GM12873 (cell line): ENCODE measurements at regions not wholly inside any gene's neighbourhood (a gene's known extent, or its start where the extent isn't known, plus 50 kb on each side); places are given as distances from the start of the nearest gene placed in this dataset.

Source experiments
- CTCF ChIP-seq: IDR thresholded peaks from 2 replicates; pipeline ENCODE4 v1.5.1; 2012; ENCODE audit warnings: low read depth, mild to moderate bottlenecking, moderate library complexity, low read length, control low read depth; ENCODE audit not compliant: insufficient read depth; ENCODE audit errors: missing control alignments

- no peak for TF ChIP-seq CTCF
Observed at GRCh38 chr22:48654492-48654891, 1173.2 kb downstream of the BRD1 start.

- TF ChIP-seq CTCF = no peak
Observed at GRCh38 chr22:48653929-48654328, 1173.7 kb downstream of the BRD1 start.

GRCh38 chr22:48653306-48653705 lies 1174.4 kb downstream of the BRD1 start:
- TF ChIP-seq CTCF = no peak

- no peak for TF ChIP-seq CTCF
Observed at GRCh38 chr22:48652796-48653195, 1174.9 kb downstream of the BRD1 start.

- no peak for TF ChIP-seq CTCF
Observed at GRCh38 chr22:48651981-48652538, 1175.6 kb downstream of the BRD1 start.

- no peak for TF ChIP-seq CTCF
Observed at GRCh38 chr22:48651036-48651890, 1176.4 kb downstream of the BRD1 start.

GRCh38 chr22:48650323-48651035 lies 1177.2 kb downstream of the BRD1 start:
- TF ChIP-seq CTCF = no peak
